ENCODE measurements at regions not wholly inside any gene's neighbourhood (a gene's known extent, or its start where the extent isn't known, plus 50 kb on each side); places are given as distances from the start of the nearest gene placed in this dataset.

- TF ChIP-seq CTCF (IDR thresholded peaks at IDR 0.05): no peak
- no peak for TF ChIP-seq POLR2A (IDR thresholded peaks at IDR 0.05)
- no peak for TF ChIP-seq POLR2AphosphoS5 (IDR thresholded peaks at IDR 0.05)
Measured at GRCh38 chr13:71217827-71218226, 649.2 kb downstream of the DACH1 start.
